ENCODE measurements at regions not wholly inside any gene's neighbourhood (a gene's known extent, or its start where the extent isn't known, plus 50 kb on each side); places are given as distances from the start of the nearest gene placed in this dataset.
A peak's percentile ranks its signal among the peaks of the same experiment; 100 is the strongest.

- DNase-seq: peak; percentile 50
These were observed 153.5 kb downstream of the SLC28A3 start for GRCh38 chr9:84187090-84187489.

GRCh38 chr9:84189904-84190303 lies 150.7 kb downstream of the SLC28A3 start:
- DNase-seq: no peak

GRCh38 chr9:84190411-84190810 lies 150.1 kb downstream of the SLC28A3 start:
- no peak for DNase-seq

GRCh38 chr9:84206801-84207370 lies 133.7 kb downstream of the SLC28A3 start:
- DNase-seq: no peak

GRCh38 chr9:84207491-84207951 lies 133.0 kb downstream of the SLC28A3 start:
- DNase-seq: no peak

- no peak for DNase-seq
These were observed 128.3 kb downstream of the SLC28A3 start for GRCh38 chr9:84212246-84212645.

GRCh38 chr9:84212982-84213381 lies 127.6 kb downstream of the SLC28A3 start:
- no peak for DNase-seq

GRCh38 chr9:84216151-84216550 lies 124.4 kb downstream of the SLC28A3 start:
- DNase-seq: no peak

GRCh38 chr9:84218322-84218721 lies 122.2 kb downstream of the SLC28A3 start:
- no peak for DNase-seq

GRCh38 chr9:84224246-84224645 lies 116.3 kb downstream of the SLC28A3 start:
- peak; percentile 44 for DNase-seq

All from OCI-M1 (cell line).